Left lung (tissue), 4 donors: ENCODE measurements at regions not wholly inside any gene's neighbourhood (a gene's known extent, or its start where the extent isn't known, plus 50 kb on each side); places are given as distances from the start of the nearest gene placed in this dataset.
A peak's percentile ranks its signal among the peaks of the same experiment; 100 is the strongest.

ENCODE experiments used
- ATAC-seq: fragments of 200-7000 bp; cut with Tn5 transposase; one replicate; pipeline ENCODE4 v1.9.1; 2020; ENCODE audit warnings: moderate library complexity
- DNase-seq, 4 donors: peaks; one replicate each; pipeline ENCODE4 v3.0.0-alpha.2; 2013 to 2020
- H3K27ac ChIP-seq, 2 donors: fragments of 200-600 bp; sonication (generic) in 1 of 2; one replicate each; pipeline versions ENCODE4 v1.5.0 to v1.8.0; 2020 to 2021
- H3K27me3 ChIP-seq, 2 donors: fragments of 200-600 bp; sonication (generic) in 1 of 2; one replicate each; pipeline versions ENCODE4 v1.5.0 to v1.8.0; 2020 to 2021
- H3K36me3 ChIP-seq, 2 donors: fragments of 200-600 bp; sonication (generic) in 1 of 2; one replicate each; pipeline versions ENCODE4 v1.5.0 to v1.8.0; 2020 to 2021
- H3K4me1 ChIP-seq, 2 donors: fragments of 200-600 bp; one replicate each; pipeline ENCODE4 v1.8.0; 2021
- H3K4me3 ChIP-seq, 2 donors: fragments of 200-600 bp; sonication (generic) in 1 of 2; one replicate each; pipeline versions ENCODE4 v1.5.0 to v1.8.0; 2020 to 2021; ENCODE audit warnings: mild to moderate bottlenecking in 1 of 2
- H3K9me3 ChIP-seq, 2 donors: fragments of 200-600 bp; sonication (generic) in 1 of 2; one replicate each; pipeline versions ENCODE4 v1.5.0 to v1.8.0; 2020 to 2021
- CTCF ChIP-seq, 2 donors: fragments of 200-600 bp; sonication (generic) in 1 of 2; IDR thresholded peaks; one replicate each; pipeline versions ENCODE4 v1.5.0 to v1.8.0; 2021; ENCODE audit warnings: antibody characterized with exemption in 2 of 2
- intact Hi-C, 2 donors: fragments of 100-400 bp; cut with DNase I; formaldehyde crosslinking; loops; one replicate each; pipeline versions ENCODE4 v1.11.2 to v1.14.2; 2022
- donor health status: DM: no; HTN: yes; CAD: no.
- donor health status: DM: no; HTN: no; CAD: no.

- no peak for TF ChIP-seq CTCF (IDR thresholded peaks at IDR 0.05)
- Histone ChIP-seq H3K4me1 (no peaks in the 10 kb centered on the region), H3K36me3 (no peaks in the 10 kb centered on the region), H3K4me3 (no peak overlapping the region), H3K9me3 (peaks cover 0 to 3% of the 10 kb centered on the region in 2 donors), H3K27me3 (peaks cover 0 to 18% of the 10 kb centered on the region in 2 donors), H3K27ac (no peak overlapping the region)
- ATAC-seq (no peak), DNase-seq (no peak)
- intact Hi-C loops: no loop called here
Measured at GRCh38 chr11:120032766-120033390, 105.0 kb downstream of the TRIM29 start.

- H3K27ac ChIP-seq: no peak overlapping the region
- H3K4me1 ChIP-seq: no peaks in the 10 kb centered on the region
- no peak for TF ChIP-seq CTCF (IDR thresholded peaks at IDR 0.05)
- H3K36me3 ChIP-seq: no peaks in the 10 kb centered on the region
- peak in 2 of 4 donors; percentile 6 to 42 for DNase-seq
- peaks cover 0 to 28% of the 10 kb centered on the region in 2 donors for H3K27me3 ChIP-seq
- intact Hi-C loops: no loop called here
- H3K4me3 ChIP-seq: no peak overlapping the region
- H3K9me3 ChIP-seq: peaks cover 0 to 3% of the 10 kb centered on the region in 2 donors
- no peak for ATAC-seq
Measured at GRCh38 chr11:120031612-120032600, 106.0 kb downstream of the TRIM29 start.

GRCh38 chr11:120031156-120031555 lies 106.8 kb downstream of the TRIM29 start:
- no peak for ATAC-seq
- intact Hi-C loops: no loop called here
- no peaks in the 10 kb centered on the region for H3K36me3 ChIP-seq
- H3K9me3 ChIP-seq: peaks cover 0 to 3% of the 10 kb centered on the region in 2 donors
- no peak for TF ChIP-seq CTCF (IDR thresholded peaks at IDR 0.05)
- H3K4me1 ChIP-seq: no peaks in the 10 kb centered on the region
- H3K4me3 ChIP-seq: no peak overlapping the region
- no peak overlapping the region for H3K27ac ChIP-seq
- no peak for DNase-seq
- H3K27me3 ChIP-seq: peaks cover 0 to 34% of the 10 kb centered on the region in 2 donors

- Histone ChIP-seq H3K27me3 (peaks cover 0 to 41% of the 10 kb centered on the region in 2 donors), H3K27ac (no peak overlapping the region), H3K9me3 (no peaks in the 10 kb centered on the region), H3K4me1 (no peaks in the 10 kb centered on the region), H3K4me3 (no peak overlapping the region), H3K36me3 (no peaks in the 10 kb centered on the region)
- no peak for TF ChIP-seq CTCF (IDR thresholded peaks at IDR 0.05)
- no peak for ATAC-seq
- DNase-seq: no peak
- intact Hi-C loops: no loop called here
Measured at GRCh38 chr11:120030411-120030810, 107.5 kb downstream of the TRIM29 start.

- intact Hi-C loops: no loop called here
- Histone ChIP-seq H3K27me3 (peaks cover 0 to 52% of the 10 kb centered on the region in 2 donors), H3K27ac (no peak overlapping the region), H3K9me3 (no peaks in the 10 kb centered on the region), H3K36me3 (no peaks in the 10 kb centered on the region), H3K4me1 (no peaks in the 10 kb centered on the region), H3K4me3 (no peak overlapping the region)
- ATAC-seq (no peak), DNase-seq (no peak)
- no peak for TF ChIP-seq CTCF (IDR thresholded peaks at IDR 0.05)
Measured at GRCh38 chr11:120029321-120029720, 108.6 kb downstream of the TRIM29 start.
